GM12872 (cell line): ENCODE measurements at regions not wholly inside any gene's neighbourhood (a gene's known extent, or its start where the extent isn't known, plus 50 kb on each side); places are given as distances from the start of the nearest gene placed in this dataset.

ENCODE experiments used
- CTCF ChIP-seq: IDR thresholded peaks from 3 replicates; pipeline ENCODE4 v1.5.1; 2011; ENCODE audit warnings: low read depth, mild to moderate bottlenecking, low read length, moderate library complexity; ENCODE audit not compliant: insufficient read depth

- TF ChIP-seq CTCF, result no peak
Observed at GRCh38 chr18:77990901-77991300, 741.3 kb downstream of the GALR1 start.

- no peak for TF ChIP-seq CTCF
Observed at GRCh38 chr18:77992057-77992456, 742.4 kb downstream of the GALR1 start.

GRCh38 chr18:77993188-77993981 is 743.7 kb downstream of the GALR1 start:
- no peak for TF ChIP-seq CTCF

- TF ChIP-seq CTCF, result no peak
Observed at GRCh38 chr18:77995593-77995992, 745.9 kb downstream of the GALR1 start.

GRCh38 chr18:77996737-77997136 is 747.1 kb downstream of the GALR1 start:
- TF ChIP-seq CTCF, result no peak

GRCh38 chr18:78001811-78002210 is 752.2 kb downstream of the GALR1 start:
- no peak for TF ChIP-seq CTCF

GRCh38 chr18:78006006-78006773 is 756.5 kb downstream of the GALR1 start:
- TF ChIP-seq CTCF, result no peak
